RWPE2 (cell line): ENCODE measurements at regions not wholly inside any gene's neighbourhood (a gene's known extent, or its start where the extent isn't known, plus 50 kb on each side); places are given as distances from the start of the nearest gene placed in this dataset.

ENCODE experiments used
- ATAC-seq: fragments of 200-7000 bp; cut with Tn5 transposase; 3 replicates; pipeline ENCODE4 v1.9.1; 2021; ENCODE audit warnings: low read depth
- DNase-seq: peaks from one replicate; pipeline ENCODE4 v3.0.0-alpha.2; 2020; ENCODE audit warnings: low spot score
- H3K27ac ChIP-seq: fragments of 450-650 bp; 2 replicates; pipeline ENCODE4 v1.5.1; 2017; ENCODE audit warnings: mild to moderate bottlenecking; ENCODE audit not compliant: poor library complexity, severe bottlenecking
- H3K27me3 ChIP-seq: fragments of 250-450 bp; sonication (Bioruptor Pico); 2 replicates; pipeline ENCODE4 v1.5.1; 2021; ENCODE audit warnings: mild to moderate bottlenecking, moderate library complexity; ENCODE audit not compliant: insufficient read depth, poor library complexity, severe bottlenecking
- H3K36me3 ChIP-seq: fragments of 250-450 bp; sonication (Bioruptor Pico); 2 replicates; pipeline ENCODE4 v1.5.1; 2020; ENCODE audit warnings: low read depth, mild to moderate bottlenecking, moderate library complexity
- H3K4me1 ChIP-seq: fragments of 250-450 bp; sonication (Bioruptor Pico); 2 replicates; pipeline ENCODE4 v1.5.1; 2021; ENCODE audit warnings: mild to moderate bottlenecking, moderate library complexity; ENCODE audit not compliant: insufficient read depth, poor library complexity, severe bottlenecking
- H3K4me3 ChIP-seq: fragments of 250-450 bp; sonication (Bioruptor Pico); 2 replicates; pipeline ENCODE4 v1.5.1; 2021; ENCODE audit warnings: mild to moderate bottlenecking, moderate library complexity; ENCODE audit not compliant: severe bottlenecking
- H3K9me3 ChIP-seq: fragments of 250-450 bp; sonication (Bioruptor Pico); 2 replicates; pipeline ENCODE4 v1.5.1; 2021; ENCODE audit warnings: mild to moderate bottlenecking, moderate library complexity; ENCODE audit not compliant: severe bottlenecking
- TF ChIP-seq, protein P1 (sequence below): fragments of 450-650 bp; IDR thresholded peaks from one replicate; pipeline ENCODE4 v1.5.1; 2017; ENCODE audit warnings: mild to moderate bottlenecking, moderate library complexity; ENCODE audit not compliant: poor library complexity, severe bottlenecking

DNA sequence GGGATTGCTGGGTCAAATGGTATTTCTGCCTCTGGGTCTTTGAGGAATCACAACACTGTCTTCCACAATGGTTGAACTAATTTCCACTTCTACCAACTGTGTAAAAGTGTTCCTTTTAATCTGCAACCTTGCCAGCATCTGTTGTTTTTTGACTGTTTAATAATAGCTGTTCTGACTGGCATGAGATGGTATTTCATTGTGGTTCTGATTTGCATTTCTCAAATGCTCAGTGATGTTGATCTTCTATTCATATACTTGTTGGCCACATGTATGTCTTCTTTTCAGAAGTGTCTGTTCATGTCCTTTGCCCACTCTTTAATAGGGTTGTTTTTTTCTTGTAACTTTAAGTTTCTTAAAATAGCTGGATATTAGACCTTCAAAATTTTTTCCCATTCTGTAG lies 150.0 kb upstream of the FRMD6 start:
- H3K9me3 ChIP-seq = peaks cover 8% of the 10 kb centered on the region
- H3K4me1 ChIP-seq = peaks cover 23% of the 10 kb centered on the region
- TF ChIP-seq, protein P1, sequence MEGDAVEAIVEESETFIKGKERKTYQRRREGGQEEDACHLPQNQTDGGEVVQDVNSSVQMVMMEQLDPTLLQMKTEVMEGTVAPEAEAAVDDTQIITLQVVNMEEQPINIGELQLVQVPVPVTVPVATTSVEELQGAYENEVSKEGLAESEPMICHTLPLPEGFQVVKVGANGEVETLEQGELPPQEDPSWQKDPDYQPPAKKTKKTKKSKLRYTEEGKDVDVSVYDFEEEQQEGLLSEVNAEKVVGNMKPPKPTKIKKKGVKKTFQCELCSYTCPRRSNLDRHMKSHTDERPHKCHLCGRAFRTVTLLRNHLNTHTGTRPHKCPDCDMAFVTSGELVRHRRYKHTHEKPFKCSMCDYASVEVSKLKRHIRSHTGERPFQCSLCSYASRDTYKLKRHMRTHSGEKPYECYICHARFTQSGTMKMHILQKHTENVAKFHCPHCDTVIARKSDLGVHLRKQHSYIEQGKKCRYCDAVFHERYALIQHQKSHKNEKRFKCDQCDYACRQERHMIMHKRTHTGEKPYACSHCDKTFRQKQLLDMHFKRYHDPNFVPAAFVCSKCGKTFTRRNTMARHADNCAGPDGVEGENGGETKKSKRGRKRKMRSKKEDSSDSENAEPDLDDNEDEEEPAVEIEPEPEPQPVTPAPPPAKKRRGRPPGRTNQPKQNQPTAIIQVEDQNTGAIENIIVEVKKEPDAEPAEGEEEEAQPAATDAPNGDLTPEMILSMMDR = no peak
- DNase-seq (no peak), ATAC-seq (no peak)
- peaks cover 77% of the 10 kb centered on the region for H3K36me3 ChIP-seq
- no peak overlapping the region for H3K4me3 ChIP-seq
- H3K27ac ChIP-seq = no peak overlapping the region
- H3K27me3 ChIP-seq = no peaks in the 10 kb centered on the region

GRCh38 chr14:51504669-51505068 lies 147.0 kb upstream of the FRMD6 start:
- Histone ChIP-seq H3K4me1 (peaks cover 27% of the 10 kb centered on the region), H3K9me3 (peaks cover 8% of the 10 kb centered on the region), H3K4me3 (no peak overlapping the region), H3K36me3 (peaks cover 66% of the 10 kb centered on the region), H3K27me3 (no peaks in the 10 kb centered on the region), H3K27ac (peak overlapping the region; percentile 62)
- DNase-seq = no peak
- no peak for ATAC-seq
- TF ChIP-seq, protein P1 = no peak

DNA sequence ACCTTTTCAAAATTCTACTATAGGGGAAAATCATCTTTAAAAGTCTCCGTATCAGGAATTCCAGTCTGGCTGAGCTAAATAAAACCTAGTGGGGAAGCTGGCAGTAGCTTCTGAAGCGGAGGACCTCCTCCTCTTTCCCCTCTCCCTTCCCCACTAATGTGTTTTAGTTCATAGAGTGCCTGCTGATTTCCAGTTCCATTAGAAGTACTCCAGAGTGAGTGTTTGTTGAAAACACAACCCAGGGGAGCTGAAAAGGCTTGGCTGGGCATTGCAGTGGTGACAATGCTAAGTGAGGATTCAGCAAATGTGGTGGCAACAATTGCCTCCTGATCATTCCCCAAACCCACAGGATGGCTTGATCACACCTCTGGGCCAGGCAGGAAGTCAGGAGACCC lies 144.2 kb upstream of the FRMD6 start:
- H3K36me3 ChIP-seq = peaks cover 50% of the 10 kb centered on the region
- H3K27ac ChIP-seq = peak overlapping the region; percentile 62
- peaks cover under 1% of the 10 kb centered on the region for H3K9me3 ChIP-seq
- DNase-seq (no peak), ATAC-seq (peak; percentile 26; the same call in 1 of the 3 replicates)
- peaks cover 27% of the 10 kb centered on the region for H3K4me1 ChIP-seq
- no peaks in the 10 kb centered on the region for H3K27me3 ChIP-seq
- H3K4me3 ChIP-seq = no peak overlapping the region
- TF ChIP-seq, protein P1 = no peak

DNA sequence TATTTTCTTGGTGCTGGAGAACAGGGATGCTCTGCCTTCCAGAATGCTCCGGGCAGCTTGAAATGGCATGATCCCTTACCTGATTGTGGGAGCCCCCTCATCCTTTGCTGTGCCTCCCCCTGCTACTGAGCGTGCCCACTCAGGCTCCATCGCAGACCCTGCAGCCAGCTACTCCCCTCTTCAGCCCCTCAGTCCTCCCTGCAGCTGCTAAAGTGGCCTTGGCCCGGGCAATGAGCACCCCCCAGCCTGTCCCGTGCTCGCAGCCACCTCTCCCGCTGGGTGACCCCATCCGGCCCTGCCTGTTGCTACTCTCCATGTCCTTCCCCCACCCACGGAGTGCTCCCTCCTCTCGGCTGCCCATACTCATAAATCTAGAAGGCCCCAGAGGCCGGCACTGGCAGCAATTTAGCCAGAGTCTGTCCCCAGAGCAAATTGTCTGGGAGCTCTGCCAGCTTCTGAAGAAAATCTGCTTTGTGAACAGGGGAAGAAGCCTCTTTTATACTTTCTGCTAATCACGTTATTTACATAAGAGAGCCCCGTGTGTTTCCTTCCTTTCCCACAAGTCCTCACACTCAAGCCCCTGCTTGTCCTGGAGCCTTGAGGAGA lies 143.7 kb upstream of the FRMD6 start:
- Histone ChIP-seq H3K4me3 (no peak overlapping the region), H3K9me3 (no peaks in the 10 kb centered on the region), H3K27me3 (no peaks in the 10 kb centered on the region), H3K4me1 (peaks cover 27% of the 10 kb centered on the region), H3K27ac (peak overlapping the region; percentile 62), H3K36me3 (peaks cover 50% of the 10 kb centered on the region)
- ATAC-seq (peak; percentile 33), DNase-seq (no peak)
- TF ChIP-seq, protein P1 = no peak

- Histone ChIP-seq H3K9me3 (no peaks in the 10 kb centered on the region), H3K36me3 (peaks cover 51% of the 10 kb centered on the region), H3K4me1 (peaks cover 27% of the 10 kb centered on the region), H3K27ac (no peak overlapping the region), H3K27me3 (no peaks in the 10 kb centered on the region), H3K4me3 (no peak overlapping the region)
- ATAC-seq (no peak), DNase-seq (no peak)
- TF ChIP-seq, protein P1 = no peak
These were observed 140.4 kb upstream of the FRMD6 start for GRCh38 chr14:51511265-51511664.
